Activated CD4-positive, alpha-beta T cell treated with anti-CD3 and anti-CD28 coated beads, Interleukin-2, amount 50 U/mL, for 4 hours (primary cell): ENCODE measurements at regions not wholly inside any gene's neighbourhood (a gene's known extent, or its start where the extent isn't known, plus 50 kb on each side); places are given as distances from the start of the nearest gene placed in this dataset.
"Not testable (repeated sequence)": the region's sequence is repeated elsewhere in the genome, so short reads cannot be mapped to it uniquely, and the experiment has no call there.

Experiments used
- DNase-seq, 2 experiments: peaks; one replicate each; pipeline ENCODE4 v3.0.0-alpha.2; 2020

DNA sequence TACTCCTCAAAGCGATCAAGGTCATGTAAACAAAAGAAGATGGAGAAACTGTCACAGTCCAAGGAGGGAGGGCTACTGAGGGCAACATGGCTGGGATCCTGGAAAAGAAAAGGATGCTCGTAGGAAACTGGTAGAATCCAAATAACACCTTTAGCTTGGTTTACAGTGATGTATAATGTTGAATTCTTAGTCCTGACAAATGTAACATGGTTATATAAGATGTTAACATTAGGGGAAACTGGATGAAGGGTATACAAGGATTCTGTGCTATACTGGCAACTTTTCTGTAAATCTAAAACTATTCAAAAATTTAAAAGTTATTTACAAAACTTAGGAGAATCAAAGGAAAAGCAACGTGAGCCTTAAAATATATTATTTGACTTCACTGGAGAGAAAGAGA, 257.0 kb downstream of the TTC32 start:
- DNase-seq = no peak

DNA sequence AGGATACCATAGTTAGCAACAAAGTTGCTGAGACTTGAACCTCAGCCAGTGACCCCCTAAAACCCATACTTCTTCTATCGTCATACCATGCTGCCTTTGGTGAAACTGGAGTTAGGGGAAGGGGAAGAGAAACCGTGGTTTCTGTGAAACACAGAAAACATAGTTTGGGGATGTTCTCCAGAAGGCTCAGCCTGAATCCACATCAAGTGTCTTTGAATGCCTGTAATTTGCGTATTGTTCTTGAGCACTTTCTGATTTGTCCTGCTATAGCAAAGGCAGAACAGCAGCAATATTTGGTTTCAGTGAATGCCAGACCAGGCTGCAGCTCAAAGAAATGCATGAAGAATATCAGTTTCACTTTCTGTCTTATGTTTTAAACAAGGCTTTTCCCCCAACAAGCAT, 258.7 kb downstream of the TTC32 start:
- DNase-seq = no peak

DNA sequence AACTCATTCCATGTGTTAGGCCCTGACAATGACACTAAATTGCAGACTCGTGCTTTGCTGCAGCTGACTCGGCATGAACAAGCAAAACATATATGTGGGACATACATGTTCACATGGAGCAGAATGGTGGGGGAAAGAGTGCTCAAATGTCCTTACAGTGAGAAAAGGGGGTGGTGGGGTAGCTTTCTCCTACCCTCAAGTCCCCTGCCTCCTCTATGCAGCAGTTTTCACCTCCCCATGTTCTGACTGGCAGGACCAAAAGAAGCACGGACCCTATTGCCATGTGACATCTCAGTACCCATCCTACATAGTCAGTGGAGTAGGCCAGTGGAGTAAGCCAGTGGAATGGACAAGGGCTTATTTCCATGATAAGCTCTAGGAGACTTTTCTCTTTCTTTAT, 259.3 kb downstream of the TTC32 start:
- no peak for DNase-seq

DNA sequence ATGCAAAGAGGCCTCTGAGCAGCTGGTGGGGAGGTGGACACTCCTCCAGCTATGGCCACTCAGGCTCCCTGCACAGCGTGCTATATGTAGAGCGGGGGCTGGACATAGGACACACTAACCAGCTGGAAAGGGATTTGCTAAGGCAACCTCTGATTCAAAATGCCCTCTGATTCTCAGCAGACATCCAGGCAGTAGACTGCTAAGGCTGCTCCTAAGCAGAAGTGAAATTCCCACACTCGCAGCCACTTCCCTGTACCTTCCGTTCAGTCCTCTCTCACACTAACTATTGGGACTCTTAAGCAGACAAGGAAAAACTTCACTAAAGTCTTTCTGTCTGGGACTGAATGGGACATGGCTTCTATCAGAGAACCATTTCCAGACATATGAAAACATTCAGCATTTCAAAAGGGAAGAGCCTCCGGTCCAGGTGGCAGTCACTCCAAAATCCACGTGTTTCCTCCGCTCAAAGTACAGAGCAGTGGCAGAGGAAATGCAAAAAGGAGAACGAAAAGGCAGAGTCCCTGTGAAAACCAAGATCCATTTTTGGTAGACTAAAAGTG, 265.8 kb downstream of the TTC32 start:
- DNase-seq = no peak

DNA sequence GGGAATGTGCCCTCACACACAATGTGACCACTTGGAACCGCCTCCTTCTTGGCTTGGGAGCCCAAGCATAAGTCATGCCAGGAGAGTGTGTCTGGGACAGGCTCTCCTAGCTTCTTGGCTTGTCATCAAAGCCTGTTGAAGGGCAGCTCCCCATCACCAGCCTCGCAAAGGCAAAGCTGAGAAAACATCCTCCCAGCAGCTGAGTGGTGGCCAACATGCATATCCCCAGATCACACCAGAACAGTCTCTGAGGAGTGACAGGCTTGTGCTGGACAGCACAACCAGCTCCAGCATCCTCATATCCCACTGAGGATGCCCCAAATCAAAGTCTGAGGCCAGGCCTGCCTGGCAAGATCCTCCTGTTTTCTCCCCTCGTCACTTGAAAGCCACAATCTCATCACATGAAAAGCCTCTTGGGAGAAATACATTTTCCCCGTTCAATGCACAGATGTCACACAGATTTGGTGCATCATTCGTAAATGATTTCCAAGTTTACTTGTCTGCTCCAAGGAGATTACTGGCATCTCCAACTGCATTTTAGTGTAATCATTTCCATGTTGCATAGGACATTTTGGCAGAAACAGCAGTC, 269.3 kb downstream of the TTC32 start:
- DNase-seq = no peak

DNA sequence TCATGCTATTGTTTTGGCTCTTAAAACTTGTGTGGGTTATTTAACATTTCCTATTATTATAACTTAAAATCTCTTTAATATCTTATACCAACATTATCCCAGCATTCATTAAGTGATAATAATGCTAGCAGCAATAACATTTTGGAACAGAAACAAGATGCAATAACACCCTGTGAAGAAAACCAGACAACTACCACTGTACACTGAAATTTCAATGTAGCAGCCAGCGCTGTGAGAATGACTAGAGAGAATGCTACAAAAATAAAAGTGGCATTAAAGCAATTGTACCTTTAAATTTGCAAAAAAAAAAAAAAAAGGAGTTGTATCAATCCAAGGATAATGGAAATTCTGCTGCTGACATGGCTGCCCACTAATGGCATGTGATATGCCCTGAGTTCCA, 269.9 kb downstream of the TTC32 start:
- no peak for DNase-seq

DNA sequence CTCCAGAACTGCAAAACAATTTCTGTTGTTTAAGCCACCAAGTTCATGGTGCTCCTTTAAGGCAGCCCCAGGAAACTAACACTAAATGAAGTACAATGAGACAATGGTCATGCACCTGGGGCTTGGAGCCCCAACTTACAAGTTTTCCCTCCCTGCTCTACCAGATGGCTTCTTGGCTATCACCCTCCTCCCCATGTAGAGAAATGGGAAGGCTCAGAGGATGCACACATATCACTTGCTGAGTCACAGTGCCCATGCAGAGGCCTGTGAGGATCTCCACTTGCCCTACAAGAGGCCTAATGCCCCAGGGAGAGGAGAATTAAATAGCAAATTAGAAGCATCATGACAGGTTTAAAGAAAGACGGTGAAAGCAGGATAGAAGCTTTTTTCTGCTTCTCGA, 270.9 kb downstream of the TTC32 start:
- DNase-seq = no peak

DNA sequence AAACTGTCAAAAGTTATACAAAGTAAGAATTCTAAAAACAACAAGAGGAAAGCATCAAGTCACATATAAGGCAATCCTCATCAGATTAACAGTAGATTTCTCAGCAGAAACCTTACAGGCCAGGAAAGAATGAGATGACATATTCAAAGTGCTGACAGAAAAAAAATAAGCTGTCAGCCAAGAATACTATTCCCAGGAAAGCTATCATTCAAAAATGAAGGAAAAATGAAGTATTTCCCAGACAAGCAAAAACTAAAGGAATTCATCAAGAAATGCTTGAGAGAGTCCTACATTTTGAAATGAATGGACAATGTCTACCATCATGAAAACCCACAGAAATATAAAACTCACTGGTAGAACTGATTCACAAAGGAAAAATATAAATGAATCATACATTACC, 268.9 kb upstream of the OSR1 start:
- DNase-seq = no peak

DNA sequence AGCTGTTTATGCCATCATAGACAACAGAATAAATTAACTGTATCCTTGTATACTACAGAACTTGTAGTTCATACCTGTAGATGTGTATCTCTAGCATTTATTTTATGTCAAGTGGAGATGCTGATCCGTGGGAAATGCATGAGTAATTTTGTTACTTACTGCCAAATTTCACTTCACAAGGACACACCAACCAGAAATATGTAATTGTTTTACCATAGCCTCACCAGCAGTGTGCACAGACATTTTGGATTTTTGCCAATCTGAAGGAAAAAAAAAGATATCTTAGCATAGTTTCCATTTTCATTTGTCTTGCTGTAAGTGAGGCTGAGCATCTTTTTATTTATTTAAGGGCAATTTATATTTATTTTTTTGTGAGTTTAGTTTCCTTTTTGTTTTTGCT, 265.1 kb upstream of the OSR1 start:
- DNase-seq = no peak

DNA sequence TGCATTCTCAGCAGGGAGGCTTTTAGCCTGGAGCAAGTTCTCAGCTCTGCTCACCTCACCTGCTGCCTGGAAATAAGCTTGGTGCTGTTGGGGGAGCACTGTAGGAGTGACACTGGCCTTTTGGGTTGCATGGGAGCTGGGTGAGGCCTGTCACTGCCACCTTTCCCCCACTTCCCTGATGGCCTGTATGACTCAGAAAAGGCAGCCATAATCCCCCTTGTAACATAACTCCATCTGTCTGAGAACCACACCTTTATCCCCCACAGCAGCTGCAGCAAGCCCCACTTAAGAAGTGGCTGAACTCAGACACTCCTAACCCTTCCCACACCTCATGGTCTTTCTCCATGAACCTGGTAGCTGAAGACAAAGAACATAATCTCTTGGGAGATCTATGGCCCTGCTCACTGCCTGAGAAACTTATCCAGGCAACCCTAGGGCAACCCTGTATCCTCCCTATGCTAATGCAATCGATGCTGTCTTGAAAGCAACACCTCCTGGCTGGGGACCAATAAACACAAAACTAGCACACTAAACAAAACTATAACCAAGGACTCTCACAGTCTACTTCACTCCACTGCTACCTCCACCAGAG, 258.9 kb upstream of the OSR1 start:
- DNase-seq = no peak

DNA sequence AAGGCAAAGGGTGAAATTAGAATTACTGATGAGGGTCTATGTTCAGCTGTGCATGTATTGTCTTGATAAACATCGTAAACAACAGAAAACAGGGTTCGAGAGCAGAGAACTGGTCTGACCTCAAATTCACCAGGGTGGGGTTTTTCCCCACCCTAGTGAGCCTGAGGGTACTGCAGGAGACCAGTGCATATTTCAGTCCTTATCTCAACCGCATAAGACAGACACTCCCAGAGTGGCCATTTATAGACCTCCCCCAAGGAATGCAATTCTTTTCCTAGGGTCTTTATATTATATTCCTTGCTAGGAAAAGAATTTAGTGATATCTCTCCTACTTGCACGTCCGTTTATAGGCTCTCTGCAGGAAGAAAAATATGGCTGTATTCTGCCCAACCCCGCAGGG, 257.0 kb upstream of the OSR1 start:
- DNase-seq = not testable (repeated sequence)

DNA sequence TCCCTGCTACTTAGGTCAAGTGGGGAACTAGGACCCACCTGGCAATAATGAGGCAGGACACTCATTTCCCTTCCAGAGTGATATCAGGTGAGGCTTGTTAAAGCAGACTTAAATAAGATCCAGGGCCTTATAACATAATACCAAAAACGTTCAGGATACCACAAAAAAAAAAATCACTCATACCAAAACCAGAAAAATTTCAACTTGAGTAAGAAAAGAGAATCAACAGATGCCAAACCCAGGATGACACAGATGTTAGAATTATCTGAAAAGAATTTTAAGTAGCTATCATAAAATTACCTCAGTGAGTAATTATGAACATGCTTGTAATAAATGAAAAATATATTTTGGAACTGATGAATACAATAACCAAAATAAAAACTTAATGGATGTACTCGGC, 255.6 kb upstream of the OSR1 start:
- DNase-seq = no peak

DNA sequence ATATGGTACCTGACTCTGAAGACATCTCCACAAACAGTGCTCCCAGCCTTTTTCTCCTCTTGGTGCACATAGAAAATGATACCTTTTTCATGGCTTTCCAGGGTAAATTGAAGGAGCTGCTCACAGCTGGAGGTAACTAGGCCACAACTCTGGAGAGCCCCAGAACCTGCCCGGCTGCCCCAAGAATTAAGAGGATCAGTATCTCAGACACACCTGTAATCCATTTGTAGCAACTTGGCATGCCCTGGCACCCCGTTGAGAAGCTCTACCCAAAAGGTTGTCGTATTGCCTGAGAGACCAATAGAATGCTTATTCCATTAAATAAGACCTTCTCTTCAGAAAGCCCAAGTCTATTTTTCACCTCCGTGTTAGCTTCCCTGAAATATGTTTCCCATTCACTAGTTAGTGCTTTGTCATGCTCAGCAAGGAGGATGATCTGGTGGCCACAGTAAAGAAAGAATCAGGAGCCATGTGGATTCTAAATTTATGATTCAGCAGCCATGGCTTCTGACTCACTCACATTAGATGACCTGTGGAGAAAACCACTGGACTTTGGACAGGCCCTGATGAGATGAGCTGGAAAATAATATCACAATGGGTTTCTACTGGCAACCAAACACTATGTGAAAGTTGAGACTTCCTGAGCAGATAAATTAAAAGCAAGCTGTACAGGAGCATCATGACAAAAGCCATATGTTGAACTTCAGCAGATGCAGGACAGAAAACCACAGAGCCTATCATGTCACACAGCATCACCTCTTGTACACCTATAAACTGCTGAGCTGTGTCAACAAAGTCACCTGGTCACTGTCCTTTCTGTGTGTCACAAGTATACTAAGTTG, 253.3 kb upstream of the OSR1 start:
- DNase-seq = no peak

DNA sequence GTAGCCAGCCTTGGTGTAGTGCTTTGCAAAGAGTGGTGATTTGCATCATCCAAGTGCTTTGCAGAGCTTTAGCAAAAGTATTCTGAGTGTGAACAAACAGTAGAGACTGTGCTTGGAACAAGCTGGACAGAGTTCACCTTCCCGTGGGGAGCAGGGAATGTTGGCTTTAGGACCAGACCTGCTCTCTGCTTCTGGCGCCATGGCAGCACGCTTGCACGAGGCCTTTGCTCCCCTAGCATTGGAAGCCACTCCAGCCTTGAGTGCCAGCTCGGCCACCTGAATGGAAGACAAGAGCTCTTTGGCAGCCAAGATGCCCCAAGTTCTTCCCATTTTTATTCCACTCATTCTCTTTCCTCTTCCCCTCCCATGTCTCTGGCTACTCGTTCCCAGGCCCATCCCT, 250.8 kb upstream of the OSR1 start:
- DNase-seq = no peak

DNA sequence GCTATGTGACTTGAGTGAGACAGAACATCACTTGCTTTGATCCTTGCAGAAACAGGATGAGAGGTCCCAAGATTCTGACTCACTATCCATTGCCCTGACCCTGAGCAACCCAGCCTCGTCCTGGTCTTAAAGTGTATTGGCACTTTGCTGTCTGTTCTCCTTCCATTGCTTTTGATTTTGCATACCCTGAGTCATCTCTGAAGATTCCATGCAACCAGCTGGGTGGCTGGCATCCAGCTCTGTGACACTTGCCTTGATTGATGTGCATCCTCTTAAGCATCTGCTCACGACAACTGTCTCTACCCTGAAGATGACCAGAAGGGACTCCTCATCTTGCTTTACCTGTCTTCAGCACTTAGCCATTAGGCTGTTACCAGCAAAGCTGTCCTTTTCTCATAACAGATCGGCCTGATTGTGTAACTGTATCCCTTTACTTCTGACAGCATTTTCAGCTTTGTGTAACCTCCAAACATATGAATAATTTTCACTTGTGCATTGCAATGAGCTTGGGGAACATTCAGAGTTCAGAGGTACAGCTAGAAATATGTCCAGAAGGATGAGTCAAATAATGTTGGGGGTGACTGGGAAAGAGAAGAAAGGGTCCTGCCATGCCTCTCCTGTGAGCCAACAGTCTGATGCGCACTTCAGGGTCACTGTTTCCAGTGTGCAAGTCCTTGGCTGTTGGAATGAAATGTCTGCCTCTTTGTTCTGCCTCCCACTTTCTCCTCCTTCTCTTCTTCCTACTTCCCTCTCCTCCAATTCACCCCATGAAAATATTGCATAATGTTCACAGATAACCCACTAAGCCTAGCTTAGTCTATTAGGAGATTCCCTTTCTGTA, 249.7 kb upstream of the OSR1 start:
- DNase-seq = no peak

DNA sequence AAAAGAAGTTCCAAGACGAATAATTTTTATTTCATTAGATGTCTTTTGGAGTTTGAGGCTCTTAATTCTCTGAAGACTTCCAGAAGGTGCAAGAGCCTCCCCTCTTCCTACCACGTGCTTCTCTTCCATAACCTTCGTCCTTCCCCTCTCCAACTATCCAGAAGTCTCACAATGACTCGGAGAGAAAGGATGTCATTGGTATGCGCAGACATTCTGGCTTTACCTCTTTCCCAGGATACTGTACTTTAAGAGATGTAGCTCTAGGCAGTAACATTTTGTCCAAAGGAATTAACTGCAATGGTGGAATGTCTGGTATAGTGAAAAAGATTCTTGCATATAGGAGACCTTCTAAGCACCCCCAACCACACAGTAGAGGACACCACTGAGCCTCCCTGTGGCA, 249.0 kb upstream of the OSR1 start:
- DNase-seq = no peak

DNA sequence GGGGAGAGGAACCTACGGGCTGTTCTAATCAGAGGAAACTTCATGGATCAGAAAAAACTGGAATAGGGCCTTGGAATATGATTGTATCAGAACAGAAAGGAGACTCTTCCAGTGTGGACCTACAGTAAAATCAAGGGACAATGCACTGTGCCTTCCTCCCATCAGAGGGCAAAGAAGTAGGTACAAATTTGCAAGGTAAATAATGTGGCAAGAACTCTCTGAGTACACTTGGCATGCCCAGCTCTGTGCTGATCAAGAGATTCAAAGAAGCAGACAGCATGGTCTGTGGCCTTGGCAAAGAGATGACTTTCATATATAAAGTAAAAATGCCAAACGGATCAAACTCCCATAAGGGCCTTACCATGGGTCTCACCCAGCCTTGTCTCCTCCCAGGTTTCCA, 242.6 kb upstream of the OSR1 start:
- no peak for DNase-seq

DNA sequence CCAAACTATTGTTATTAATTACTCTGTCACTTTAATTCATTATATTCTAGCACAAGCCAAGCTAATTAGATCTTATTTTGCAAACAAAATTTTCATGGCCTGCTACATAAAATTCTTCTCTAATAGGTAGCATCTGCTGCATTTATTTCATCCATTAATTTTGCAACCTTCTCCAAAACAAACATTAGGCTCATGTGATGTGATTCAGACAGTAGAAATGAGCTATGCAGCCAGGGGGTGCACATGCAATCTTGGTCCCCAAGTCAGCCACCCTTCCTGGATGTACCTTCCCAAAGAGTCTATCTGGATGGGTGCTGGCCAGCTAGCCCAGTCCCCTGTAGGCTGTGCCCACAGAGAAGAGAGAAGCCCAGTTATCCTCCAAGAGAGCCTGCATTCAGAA, 242.1 kb upstream of the OSR1 start:
- no peak for DNase-seq

DNA sequence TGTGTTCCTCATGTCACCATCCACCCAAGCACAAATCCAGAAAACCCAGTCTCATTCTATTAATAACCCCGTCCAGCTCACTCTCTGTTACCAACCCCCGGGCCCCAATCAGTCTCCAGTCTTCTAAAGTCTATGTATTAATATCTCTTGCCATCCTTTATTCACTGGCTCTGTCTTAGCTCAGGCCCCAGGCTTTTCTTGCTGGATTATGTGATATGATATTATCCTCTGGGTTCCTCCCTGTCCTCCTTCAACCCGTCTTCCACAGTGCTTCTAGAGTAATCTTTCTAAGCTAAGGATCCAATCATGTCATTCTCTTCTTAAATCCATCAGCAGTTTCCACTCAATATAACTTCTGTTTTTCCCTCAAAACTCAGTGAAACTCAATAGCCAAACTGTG, 240.5 kb upstream of the OSR1 start:
- no peak for DNase-seq

DNA sequence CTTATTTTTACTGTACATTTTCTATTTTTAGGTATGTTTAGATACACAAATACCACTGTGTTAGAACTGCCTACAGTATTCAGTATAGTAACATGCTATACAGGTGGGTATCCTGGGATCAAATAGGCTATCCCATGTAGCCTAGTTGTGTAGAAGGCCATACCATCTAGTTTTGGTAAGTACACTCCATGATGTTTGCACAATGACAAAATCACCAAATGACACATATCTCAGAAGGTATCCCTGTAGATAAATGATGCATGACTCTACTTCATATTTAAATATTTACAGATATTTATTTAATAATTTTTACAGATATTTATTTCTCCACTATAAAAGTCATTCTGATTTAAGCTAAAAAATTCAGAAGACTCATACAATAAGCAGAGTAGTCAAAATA, 233.8 kb upstream of the OSR1 start:
- no peak for DNase-seq

DNA sequence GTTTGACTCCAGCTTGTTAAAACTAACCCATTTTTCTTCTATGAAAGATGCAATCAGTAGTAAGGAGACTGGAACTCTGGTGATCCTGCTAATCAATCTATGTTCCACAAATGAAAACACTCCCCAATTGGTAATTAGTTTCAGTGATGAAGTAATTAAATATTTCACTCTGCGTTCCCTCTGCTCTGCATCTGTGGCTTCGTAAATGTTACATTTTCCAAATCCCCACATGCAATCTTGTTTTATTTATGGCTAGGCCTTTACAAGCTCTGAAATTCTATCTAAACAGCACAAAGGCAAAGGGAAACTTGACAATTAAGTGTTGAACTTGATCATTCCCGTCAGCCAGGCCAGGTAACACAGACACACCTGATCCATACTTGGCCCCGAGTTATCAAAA, 231.4 kb upstream of the OSR1 start:
- DNase-seq = no peak

DNA sequence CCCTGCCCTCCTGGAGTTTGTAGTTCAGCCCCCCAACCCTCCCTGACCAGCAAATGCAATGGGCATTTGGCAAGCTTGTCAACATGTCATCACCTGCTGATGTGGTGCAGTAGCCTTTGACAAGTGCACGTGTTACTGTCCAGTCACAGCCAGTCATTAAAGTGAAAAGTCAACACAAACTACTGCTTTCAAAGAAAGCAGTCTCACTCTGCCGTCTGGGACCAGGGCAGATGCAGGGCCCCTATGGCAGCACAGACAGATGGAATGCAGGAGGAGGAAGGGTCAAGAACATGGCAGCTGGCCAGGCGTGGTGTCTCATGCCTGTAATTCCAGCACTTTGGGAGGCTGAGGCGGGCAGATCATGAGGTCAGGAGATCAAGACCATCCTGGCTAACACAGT, 222.4 kb upstream of the OSR1 start:
- DNase-seq = no peak

DNA sequence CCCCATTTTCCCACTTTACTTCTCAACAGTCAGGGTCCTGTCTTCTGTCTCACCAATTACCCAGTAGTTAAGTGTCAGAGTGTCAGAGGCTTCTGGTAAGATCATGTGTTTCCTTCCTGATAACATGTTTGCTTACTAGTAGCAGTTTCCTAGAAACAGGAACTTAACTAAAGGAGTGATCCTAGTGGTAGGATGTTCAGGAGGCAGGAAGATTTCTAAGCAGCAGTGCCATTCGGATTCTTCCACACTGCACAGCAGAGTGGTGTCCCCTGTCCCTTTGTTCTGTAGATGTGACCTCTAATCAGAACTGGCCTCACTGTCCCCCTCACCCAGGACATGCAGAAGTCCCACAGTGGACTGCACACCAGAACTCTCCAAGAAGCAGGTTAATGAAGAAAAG, 221.8 kb upstream of the OSR1 start:
- DNase-seq = no peak
